AG04449 (cell line): ENCODE measurements at regions not wholly inside any gene's neighbourhood (a gene's known extent, or its start where the extent isn't known, plus 50 kb on each side); places are given as distances from the start of the nearest gene placed in this dataset.
A peak's percentile ranks its signal among the peaks of the same experiment; 100 is the strongest.
"Not testable (repeated sequence)": the region's sequence is repeated elsewhere in the genome, so short reads cannot be mapped to it uniquely, and the experiment has no call there.

Experiments used
- CTCF ChIA-PET: fragments of 350-600 bp; formaldehyde crosslinking; extraction: SDS; loops from one replicate; lab custom pipeline; 2021; ENCODE audit warnings: antibody characterized with exemption; lab: Yijun Ruan, JAX
- POLR2A ChIA-PET: fragments of 400-600, 350-600 bp; formaldehyde crosslinking; extraction: SDS; loops from one replicate; lab custom pipeline; 2020; ENCODE audit warnings: antibody characterized with exemption, inconsistent platforms; lab: Yijun Ruan, JAX
- DNase-seq: peaks from one replicate; pipeline ENCODE4 v3.0.0-alpha.2; 2010; ENCODE audit warnings: low read depth, low spot score
- H3K4me3 ChIP-seq: 2 replicates; pipeline ENCODE4 v1.5.1; 2011; ENCODE audit warnings: low read depth, mild to moderate bottlenecking, control low read depth, low read length
- TF ChIP-seq, protein P1 (sequence below): IDR thresholded peaks from one replicate; pipeline ENCODE4 v1.5.1; 2011; ENCODE audit warnings: mild to moderate bottlenecking, moderate library complexity, low read length, control low read depth, inconsistent platforms; ENCODE audit not compliant: insufficient read depth; ENCODE audit errors: missing control alignments

DNA sequence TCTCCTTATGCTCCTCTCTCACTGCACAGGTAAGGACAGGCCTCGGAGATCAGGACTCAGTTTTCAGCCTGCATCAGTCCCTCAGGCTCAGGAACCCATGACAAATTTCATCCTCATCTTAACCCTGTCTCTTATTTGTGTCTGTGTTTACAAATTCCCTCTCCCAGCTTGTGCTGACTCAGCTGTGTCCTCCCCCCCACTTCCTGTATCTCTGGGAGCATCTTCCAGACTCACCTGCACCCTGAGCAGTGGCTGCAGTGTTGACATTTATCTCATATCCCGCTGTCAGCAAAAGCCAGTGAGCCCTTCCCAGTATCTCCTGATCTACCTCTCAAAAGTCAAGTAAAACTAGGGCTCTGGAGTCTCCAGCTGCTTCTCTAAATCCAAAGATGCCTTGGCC lies 65.6 kb upstream of the VPREB1 start:
- ChIA-PET CTCF (interaction anchor here (0.9 to 1.0 kb wide), 2 partner anchors 11 to 22 kb away, joined by 3 read pairs; no protein-coding TSS in a partner anchor), POLR2A (no interaction called here)
- no peak for DNase-seq
- TF ChIP-seq, protein P1, sequence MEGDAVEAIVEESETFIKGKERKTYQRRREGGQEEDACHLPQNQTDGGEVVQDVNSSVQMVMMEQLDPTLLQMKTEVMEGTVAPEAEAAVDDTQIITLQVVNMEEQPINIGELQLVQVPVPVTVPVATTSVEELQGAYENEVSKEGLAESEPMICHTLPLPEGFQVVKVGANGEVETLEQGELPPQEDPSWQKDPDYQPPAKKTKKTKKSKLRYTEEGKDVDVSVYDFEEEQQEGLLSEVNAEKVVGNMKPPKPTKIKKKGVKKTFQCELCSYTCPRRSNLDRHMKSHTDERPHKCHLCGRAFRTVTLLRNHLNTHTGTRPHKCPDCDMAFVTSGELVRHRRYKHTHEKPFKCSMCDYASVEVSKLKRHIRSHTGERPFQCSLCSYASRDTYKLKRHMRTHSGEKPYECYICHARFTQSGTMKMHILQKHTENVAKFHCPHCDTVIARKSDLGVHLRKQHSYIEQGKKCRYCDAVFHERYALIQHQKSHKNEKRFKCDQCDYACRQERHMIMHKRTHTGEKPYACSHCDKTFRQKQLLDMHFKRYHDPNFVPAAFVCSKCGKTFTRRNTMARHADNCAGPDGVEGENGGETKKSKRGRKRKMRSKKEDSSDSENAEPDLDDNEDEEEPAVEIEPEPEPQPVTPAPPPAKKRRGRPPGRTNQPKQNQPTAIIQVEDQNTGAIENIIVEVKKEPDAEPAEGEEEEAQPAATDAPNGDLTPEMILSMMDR: no peak
- H3K4me3 ChIP-seq: no peak overlapping the region

DNA sequence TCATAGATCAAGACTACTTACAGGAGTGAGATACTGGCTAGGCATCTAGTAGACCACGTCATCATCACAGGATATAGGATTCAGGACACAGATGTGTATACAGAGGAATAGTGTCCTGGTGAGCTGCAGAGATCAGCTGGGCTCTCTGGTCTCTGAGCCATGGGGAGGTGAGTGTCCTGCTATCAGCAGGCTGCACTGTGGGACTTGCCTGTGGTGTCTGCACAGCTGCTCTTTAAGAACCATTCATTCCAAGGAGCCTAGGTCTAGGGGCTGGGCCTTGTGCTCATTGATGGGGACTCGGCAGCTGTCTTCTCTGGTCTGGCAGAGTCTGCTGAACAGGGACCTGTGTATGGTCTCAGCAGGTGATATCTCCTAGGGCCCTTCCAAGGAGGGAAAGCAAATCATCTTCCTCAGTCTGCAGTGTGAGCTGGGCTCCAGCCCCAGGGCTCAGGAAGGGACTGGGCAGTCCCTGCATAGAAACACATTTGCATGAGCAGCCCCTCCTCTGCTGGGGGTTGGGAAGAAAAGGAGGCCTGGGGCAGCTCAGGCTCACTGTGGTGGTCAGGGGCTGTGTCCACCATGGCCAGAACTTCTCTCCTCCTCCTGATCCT lies 66.1 kb upstream of the VPREB1 start:
- ChIA-PET CTCF (no interaction called here), POLR2A (no interaction called here)
- DNase-seq: no peak
- TF ChIP-seq, protein P1: no peak
- no peak overlapping the region for H3K4me3 ChIP-seq

DNA sequence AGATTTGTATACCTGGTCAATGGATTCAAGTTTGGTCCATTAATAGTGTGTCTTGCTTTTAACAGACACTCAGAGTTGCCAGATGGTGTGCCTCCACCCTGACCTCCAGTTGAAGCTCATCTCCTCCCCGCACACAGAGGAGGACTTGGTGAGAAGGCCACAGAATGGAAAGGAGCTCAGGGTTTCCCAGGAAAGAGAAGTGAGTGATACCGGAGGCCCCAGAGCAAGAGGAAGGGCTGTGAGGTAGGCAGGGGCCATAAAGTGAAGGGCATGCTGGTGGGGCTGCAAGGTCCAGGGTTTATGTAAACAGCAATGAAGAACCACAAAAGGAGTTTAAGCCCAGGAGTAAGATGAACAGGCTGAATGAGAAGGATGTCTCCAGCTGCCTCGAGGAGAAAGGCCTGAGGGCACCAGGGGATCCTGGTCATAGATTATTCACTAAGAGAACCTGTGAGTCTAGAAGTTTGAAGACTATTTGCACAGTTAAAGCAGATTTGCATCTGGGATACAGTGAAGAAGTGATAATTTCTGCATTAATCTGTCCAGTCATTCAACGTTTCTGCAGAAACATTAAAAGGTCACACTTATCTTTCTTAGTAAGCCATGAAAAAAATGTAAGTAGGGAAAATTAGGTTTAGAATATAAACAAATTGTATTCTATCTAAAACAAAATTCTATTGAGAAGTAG lies 67.5 kb upstream of the VPREB1 start:
- TF ChIP-seq, protein P1: no peak
- ChIA-PET CTCF (interaction anchor here (0.8 to 1.7 kb wide), 4 partner anchors 12 to 66 kb away, joined by 3 to 6 read pairs (median 4); no protein-coding TSS in a partner anchor), POLR2A (no interaction called here)
- DNase-seq: no peak
- no peak overlapping the region for H3K4me3 ChIP-seq

DNA sequence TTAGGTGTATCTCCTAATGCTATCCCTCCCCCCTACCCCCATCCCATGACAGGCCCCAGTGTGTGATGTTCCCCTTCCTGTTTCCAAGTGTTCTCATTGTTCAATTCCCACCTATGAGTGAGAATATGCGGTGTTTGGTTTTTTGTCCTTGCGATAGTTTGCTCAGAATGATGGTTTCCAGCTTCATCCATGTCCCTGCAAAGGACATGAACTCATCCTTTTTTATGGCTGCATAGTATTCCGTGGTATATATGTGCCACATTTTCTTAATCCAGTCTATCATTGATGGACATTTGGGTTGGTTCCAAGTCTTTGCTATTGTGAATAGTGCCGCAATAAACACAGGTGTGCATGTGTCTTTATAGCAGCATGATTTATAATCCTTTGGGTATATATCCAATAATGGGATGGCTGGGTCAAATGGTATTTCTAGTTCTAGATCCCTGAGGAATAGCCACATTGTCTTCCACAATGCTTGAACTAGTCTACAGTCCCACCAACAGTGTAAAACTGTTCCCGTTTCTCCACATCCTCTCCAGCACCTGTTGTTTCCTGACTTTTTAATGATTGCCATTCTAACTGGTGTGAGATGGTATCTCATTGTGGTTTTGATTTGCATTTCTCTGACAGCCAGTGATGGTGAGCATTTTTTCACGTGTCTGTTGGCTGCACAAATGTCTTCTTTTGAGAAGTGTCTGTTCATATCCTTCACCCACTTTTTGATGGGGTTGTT lies 71.5 kb upstream of the VPREB1 start:
- CTCF ChIA-PET, DNase-seq, H3K4me3 ChIP-seq, POLR2A ChIA-PET: not testable (repeated sequence)

DNA sequence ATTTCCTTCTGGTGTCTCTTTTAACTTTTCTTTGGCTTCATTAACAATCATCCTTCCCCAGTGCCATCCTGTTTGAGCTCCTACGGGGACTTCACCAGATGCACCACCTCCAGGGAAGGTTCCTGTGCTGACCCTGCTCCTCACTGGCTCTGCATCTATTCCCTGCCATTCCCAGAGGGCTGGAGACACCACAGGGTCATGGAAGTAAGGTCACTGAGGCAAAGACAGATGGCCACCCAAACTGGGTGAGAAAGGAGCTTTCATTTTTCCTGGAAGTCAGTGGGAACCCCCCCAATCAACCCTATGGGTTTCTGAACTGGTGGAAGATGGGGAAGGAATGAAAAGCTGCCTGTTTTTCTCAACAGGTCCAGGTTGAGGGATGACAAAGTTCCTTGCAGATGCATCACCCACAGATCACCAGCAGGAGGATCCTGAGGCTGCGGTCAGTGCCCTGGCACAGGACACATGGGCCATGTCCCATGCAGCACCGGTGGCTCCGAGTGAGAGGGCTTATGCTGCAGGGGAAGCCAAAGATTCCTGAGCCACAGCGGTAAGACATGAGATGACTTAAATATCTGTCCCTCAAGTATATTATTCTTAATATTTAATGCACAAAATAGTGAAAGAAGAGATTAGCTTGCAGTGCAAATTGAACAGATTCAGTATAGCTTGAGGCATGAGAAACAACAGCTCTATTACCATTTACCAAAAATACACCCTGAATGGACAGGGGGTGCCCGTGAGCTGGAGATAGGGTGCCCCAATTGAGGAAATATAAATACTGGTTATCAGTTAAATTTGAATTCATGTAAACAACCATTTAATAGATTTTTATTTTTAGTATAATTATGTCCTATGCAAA lies 73.0 kb upstream of the VPREB1 start:
- POLR2A ChIA-PET: no interaction called here
- H3K4me3 ChIP-seq: no peak overlapping the region
- TF ChIP-seq, protein P1: peak; percentile 42
- CTCF ChIA-PET: interaction anchor here (1.2 to 3.4 kb wide), 3 partner anchors 14 to 39 kb away, joined by 3 to 16 read pairs (median 4); no protein-coding TSS in a partner anchor
- DNase-seq: no peak

DNA sequence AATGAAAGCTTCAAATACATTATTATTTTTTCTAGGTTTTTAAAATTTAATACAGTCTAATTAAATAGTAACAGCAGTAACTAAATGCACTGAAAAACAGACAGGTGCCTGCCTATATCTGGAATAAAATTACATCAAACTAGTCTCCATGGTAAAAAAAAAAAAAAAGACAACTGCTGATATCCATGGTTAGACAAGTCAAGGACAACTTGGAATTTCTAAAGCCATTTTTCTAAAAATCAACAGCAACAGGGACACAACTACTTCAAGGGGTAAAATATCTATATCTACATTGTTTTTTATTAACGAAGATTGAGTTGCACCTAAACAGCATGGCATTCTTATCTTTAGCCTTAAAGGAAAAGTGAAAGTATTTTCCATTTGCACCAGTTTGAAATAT lies 74.7 kb upstream of the VPREB1 start:
- TF ChIP-seq, protein P1: no peak
- no peak overlapping the region for H3K4me3 ChIP-seq
- no peak for DNase-seq
- POLR2A ChIA-PET: no interaction called here
- CTCF ChIA-PET: interaction anchor here (1.2 to 3.4 kb wide), 2 partner anchors 12 to 27 kb away, joined by 3 to 16 read pairs; no protein-coding TSS in a partner anchor
